Ascending aorta (tissue), 2 donors: ENCODE measurements at regions not wholly inside any gene's neighbourhood (a gene's known extent, or its start where the extent isn't known, plus 50 kb on each side); places are given as distances from the start of the nearest gene placed in this dataset.
A peak's percentile ranks its signal among the peaks of the same experiment; 100 is the strongest.

Experiments
- DNase-seq, 2 donors: peaks; one replicate each; pipeline ENCODE4 v3.0.0-alpha.2; 2019; ENCODE audit warnings: low spot score in 2 of 2
- H3K27ac ChIP-seq, 2 donors: fragments of 200-600 bp; sonication (generic); one replicate each; pipeline ENCODE4 v1.5.1; 2016 to 2017; ENCODE audit warnings: mild to moderate bottlenecking in 1 of 2
- H3K27me3 ChIP-seq: fragments of 200-600 bp; sonication (generic); one replicate; pipeline ENCODE4 v1.5.1; 2017
- H3K36me3 ChIP-seq, 2 donors: fragments of 200-600 bp; sonication (generic); one replicate each; pipeline ENCODE4 v1.5.1; 2016
- H3K4me1 ChIP-seq, 2 donors: fragments of 200-600 bp; sonication (generic); one replicate each; pipeline ENCODE4 v1.5.1; 2016 to 2017; ENCODE audit warnings: mild to moderate bottlenecking in 1 of 2
- H3K4me3 ChIP-seq, 2 donors: fragments of 200-600 bp; sonication (generic); one replicate each; pipeline ENCODE4 v1.5.1; 2016 to 2017; ENCODE audit warnings: mild to moderate bottlenecking in 1 of 2
- H3K9me3 ChIP-seq, 2 donors: fragments of 200-600 bp; sonication (generic); one replicate each; pipeline ENCODE4 v1.5.1; 2016
- intact Hi-C: fragments of 100-400 bp; cut with DNase I; formaldehyde crosslinking; loops from one replicate; pipeline ENCODE4 v1.15.1; 2023
- TF ChIP-seq, protein P1 (sequence below), 3 experiments: fragments of 200-600 bp in 2 of 3; fragments of 450-650 bp in 1 of 3; sonication (generic) in 2 of 3; IDR thresholded peaks; one replicate each; pipeline ENCODE4 v1.5.1; 2016 to 2019; ENCODE audit warnings: antibody characterized with exemption in 3 of 3, mild to moderate bottlenecking in 1 of 3, moderate library complexity in 1 of 3

DNA sequence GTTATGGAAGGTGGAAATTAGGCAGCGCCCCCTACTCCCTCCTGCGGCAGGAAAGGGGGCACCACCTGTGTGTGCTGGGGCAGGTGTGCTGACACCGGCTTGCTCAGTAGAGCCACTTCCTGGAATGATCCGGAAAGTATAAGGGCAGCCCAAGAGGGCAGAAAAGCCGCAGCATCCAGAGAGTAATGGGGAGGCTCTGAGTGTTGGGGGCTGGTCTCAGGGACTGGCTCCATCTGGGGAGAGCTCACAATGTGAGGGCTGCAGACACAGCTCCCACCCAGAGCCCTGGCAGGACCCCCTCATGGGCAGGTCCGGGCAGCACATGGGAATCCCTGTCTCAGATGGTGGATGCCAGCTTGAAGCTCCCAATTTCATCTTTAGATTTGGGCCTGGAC lies 187.6 kb upstream of the C14orf180 start:
- DNase-seq, result no peak
- H3K36me3 ChIP-seq, result no peaks in the 10 kb centered on the region
- H3K27ac ChIP-seq, result no peak overlapping the region
- TF ChIP-seq, protein P1, sequence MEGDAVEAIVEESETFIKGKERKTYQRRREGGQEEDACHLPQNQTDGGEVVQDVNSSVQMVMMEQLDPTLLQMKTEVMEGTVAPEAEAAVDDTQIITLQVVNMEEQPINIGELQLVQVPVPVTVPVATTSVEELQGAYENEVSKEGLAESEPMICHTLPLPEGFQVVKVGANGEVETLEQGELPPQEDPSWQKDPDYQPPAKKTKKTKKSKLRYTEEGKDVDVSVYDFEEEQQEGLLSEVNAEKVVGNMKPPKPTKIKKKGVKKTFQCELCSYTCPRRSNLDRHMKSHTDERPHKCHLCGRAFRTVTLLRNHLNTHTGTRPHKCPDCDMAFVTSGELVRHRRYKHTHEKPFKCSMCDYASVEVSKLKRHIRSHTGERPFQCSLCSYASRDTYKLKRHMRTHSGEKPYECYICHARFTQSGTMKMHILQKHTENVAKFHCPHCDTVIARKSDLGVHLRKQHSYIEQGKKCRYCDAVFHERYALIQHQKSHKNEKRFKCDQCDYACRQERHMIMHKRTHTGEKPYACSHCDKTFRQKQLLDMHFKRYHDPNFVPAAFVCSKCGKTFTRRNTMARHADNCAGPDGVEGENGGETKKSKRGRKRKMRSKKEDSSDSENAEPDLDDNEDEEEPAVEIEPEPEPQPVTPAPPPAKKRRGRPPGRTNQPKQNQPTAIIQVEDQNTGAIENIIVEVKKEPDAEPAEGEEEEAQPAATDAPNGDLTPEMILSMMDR (IDR thresholded peaks at IDR 0.05), result no peak
- peaks cover 0 to 2% of the 10 kb centered on the region in 2 donors for H3K9me3 ChIP-seq
- intact Hi-C loops, result no loop called here
- no peak overlapping the region for H3K4me3 ChIP-seq
- no peaks in the 10 kb centered on the region for H3K27me3 ChIP-seq
- H3K4me1 ChIP-seq, result no peaks in the 10 kb centered on the region

DNA sequence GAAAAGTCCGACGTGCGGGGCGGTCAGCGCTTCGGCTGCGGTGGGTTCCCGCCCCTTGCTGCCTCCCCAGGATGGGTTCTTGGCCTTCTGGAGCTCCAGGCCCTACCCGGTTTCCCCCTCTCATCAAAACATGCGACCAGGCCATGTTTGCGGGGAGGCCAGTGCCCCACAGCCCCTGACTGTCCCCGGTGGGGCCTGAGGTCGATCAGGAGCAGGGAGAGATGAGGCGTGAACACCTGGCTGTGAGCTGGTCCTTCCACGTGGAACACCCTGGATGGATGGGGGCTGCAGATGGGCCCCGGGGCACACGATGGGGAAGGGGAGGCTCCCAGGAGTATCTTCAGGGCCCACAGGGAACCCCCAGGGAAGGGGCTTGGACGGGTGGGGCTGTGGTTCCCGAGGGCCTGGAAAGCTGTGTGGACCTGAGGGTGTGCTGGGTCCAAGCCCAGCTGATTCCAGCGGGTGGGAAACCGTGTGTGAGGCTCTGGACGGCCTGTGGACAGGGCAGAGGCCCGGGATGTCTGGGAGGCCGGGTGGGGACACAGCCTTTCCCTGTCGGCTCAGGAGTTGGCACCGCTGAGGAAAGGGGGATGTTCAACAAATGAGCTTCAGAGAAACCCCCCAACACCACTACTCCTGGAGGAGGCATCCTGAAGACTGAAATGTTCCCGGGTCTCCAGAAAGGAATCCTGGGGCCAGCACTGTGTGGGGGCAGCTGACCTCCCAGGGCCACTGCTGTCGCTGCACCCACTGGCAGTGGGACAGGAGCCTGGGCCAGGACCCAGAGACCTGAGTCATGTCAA lies 187.0 kb upstream of the C14orf180 start:
- H3K9me3 ChIP-seq, result peaks cover 0 to 6% of the 10 kb centered on the region in 2 donors
- H3K4me3 ChIP-seq, result no peak overlapping the region
- H3K27ac ChIP-seq, result no peak overlapping the region
- no peaks in the 10 kb centered on the region for H3K27me3 ChIP-seq
- no peaks in the 10 kb centered on the region for H3K4me1 ChIP-seq
- intact Hi-C loops, result no loop called here
- no peaks in the 10 kb centered on the region for H3K36me3 ChIP-seq
- TF ChIP-seq, protein P1 (IDR thresholded peaks at IDR 0.05), result no peak
- peak in 1 of 2 donors; percentile 39 for DNase-seq

DNA sequence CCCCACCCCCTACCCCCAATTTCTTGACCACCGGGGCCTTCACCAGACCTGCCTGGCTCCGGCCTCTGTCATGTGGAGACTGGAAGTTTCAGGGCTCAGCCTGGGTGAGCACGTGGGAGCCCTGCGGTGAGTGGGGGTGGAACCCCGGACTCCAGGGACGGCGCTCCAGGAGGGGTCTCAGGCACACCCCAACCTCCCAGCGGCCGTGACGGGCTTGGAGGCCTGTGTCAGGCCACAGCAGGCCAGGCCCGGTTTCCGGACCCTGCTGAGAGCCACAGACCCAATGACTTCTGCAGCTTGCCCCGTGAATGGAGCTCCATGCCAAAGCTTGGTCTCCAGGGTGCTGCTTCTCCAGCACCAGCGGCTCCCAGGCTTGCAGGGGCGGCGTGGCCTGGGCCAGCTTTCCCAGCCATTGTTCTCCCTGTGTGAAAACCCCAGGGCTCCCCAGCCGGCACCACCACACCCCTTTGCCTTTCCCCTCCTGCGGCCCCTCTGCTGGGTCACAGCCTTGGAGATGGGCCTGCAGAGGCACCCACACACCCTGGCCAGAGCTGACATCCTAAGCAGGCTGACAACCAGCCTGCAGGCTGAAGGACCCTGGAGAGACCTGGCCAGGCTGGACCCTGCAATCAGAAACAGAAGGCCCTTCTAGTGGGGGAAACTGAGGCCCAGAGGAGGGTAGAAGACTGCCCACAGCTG lies 186.2 kb upstream of the C14orf180 start:
- DNase-seq, result peak in 1 of 2 donors; percentile 57
- Histone ChIP-seq H3K27me3 (no peaks in the 10 kb centered on the region), H3K27ac (no peak overlapping the region), H3K9me3 (peaks cover 0 to 9% of the 10 kb centered on the region in 2 donors), H3K36me3 (no peaks in the 10 kb centered on the region), H3K4me1 (no peaks in the 10 kb centered on the region), H3K4me3 (no peak overlapping the region)
- TF ChIP-seq, protein P1 (IDR thresholded peaks at IDR 0.05), result no peak
- intact Hi-C loops, result no loop called here

DNA sequence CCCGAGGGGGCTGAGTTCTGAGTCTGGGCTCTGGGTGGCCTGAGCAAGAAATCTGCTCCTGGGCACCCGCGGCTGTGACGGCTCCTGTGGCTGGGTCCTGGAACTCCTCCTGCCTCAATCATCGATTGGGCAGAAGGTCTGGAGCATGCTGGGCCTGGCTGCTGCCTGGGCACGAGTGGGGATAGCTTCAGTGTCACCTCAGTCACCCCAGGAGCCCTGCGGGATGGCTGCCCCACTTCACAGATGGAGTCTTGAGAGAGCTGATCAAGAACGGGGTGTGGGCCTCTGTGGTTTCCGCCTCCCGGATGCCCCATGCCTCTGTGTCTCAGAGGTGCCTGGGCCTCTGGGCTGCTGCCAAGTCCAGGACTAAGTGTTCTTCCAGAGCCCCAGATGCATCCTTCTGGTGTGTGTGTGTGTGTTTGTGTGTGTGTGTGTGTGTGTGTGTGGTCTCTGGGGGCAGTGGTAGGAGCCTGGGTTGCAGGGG lies 185.6 kb upstream of the C14orf180 start:
- Histone ChIP-seq H3K4me1 (no peaks in the 10 kb centered on the region), H3K9me3 (peaks cover 0 to 9% of the 10 kb centered on the region in 2 donors), H3K4me3 (no peak overlapping the region), H3K27me3 (no peaks in the 10 kb centered on the region), H3K36me3 (no peaks in the 10 kb centered on the region), H3K27ac (no peak overlapping the region)
- DNase-seq, result peak in 1 of 2 donors; percentile 65
- TF ChIP-seq, protein P1 (IDR thresholded peaks at IDR 0.05), result no peak
- intact Hi-C loops, result no loop called here

DNA sequence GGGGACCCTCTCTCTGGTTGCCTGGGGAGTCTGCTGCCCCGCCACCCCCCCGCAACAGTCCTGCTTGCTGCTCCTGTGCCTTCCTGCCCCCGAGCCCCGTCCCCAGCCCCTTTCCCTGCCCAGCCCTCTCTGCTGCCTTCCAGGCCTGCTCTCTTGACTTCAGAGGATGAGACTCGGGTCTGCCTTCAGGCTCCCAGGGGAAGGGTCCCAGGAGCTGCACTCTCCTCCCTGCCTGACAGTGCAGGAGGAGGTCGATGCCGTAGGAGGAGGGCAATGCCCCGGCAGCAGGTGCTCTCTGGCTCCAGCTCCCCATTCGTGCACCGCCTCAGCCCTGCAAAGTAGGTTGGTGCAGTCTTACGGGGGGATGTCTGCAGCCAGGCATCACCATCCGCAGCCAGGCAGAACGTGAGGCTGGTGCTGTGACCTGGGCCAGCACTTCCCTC lies 185.1 kb upstream of the C14orf180 start:
- Histone ChIP-seq H3K27ac (no peak overlapping the region), H3K27me3 (no peaks in the 10 kb centered on the region), H3K4me1 (no peaks in the 10 kb centered on the region), H3K36me3 (no peaks in the 10 kb centered on the region), H3K4me3 (no peak overlapping the region), H3K9me3 (peaks cover 0 to 9% of the 10 kb centered on the region in 2 donors)
- peak in 1 of 2 donors; percentile 59 for DNase-seq
- TF ChIP-seq, protein P1 (IDR thresholded peaks at IDR 0.05), result no peak
- intact Hi-C loops, result no loop called here
